ENCODE measurements at regions not wholly inside any gene's neighbourhood (a gene's known extent, or its start where the extent isn't known, plus 50 kb on each side); places are given as distances from the start of the nearest gene placed in this dataset.
A peak's percentile ranks its signal among the peaks of the same experiment; 100 is the strongest.

DNA sequence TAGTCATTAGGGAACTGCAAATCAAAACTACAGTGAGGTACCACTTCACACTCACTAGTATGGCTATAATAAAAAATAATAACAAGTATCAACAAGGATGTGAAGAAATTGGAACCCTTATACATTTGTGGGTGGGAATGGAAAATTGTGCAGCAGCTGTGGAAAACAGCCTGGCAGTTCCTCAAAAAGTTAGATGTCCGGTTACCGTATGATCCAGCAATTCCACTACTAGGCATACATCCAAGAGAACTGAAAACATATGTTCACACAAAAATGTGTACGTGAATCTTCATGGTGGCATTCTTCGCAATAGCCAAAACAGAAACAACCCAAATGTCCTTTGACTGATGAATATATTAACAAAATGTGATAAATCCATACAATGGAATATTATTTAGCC is 187.9 kb upstream of the LYSMD4 start:
- DNase-seq, result no peak

GRCh38 chr15:99918072-99918471 is 184.8 kb upstream of the LYSMD4 start:
- DNase-seq, result no peak

DNA sequence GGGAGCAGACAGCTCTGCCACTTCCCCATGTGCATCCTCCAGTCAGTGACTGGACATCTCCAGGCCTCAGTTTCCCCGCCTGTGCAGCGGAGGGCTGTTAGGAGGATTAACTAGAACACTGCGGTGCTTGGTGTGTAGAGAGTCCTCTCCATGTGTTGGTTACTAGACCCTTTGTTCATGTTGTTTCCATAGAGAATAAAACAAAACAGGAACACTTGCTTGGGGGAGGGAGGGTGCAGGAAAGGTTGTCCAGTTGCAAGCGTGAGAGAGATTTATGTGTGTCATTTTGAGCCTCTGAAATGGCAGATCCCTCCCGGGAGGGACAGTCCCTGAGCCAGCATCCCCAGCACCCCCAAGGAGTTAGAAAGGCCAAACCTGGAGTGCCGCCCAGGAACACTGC is 184.0 kb upstream of the LYSMD4 start:
- no peak for DNase-seq

DNA sequence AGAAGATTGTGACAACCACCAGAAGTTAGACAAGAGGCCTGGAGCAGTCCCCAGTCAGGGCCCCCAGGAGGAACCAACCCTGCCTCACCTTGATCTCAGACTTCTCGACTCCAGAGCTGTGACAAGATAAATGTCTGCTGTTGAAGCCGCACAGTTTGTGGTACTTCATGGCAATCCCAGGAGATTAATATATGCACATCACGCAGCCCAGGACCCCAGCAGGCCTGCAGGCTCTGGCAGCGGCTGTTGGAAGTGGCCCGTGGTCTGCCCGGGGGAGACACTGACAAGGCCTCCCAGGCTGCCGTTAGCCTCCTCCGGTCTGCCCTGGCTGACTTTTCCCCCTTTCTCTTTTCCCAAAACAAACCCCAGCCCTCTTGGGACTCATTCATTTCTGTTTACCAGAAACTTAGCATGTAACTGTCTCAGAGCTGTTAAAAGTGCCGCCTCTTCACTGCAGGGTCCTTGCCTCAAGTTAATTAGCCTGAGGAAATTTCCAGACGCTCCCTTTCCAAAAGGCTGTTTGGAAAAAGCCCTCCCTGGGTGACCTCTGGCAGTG is 183.5 kb upstream of the LYSMD4 start:
- no peak for DNase-seq

- no peak for DNase-seq
Observed at GRCh38 chr15:99914723-99915122, 181.5 kb upstream of the LYSMD4 start.

DNA sequence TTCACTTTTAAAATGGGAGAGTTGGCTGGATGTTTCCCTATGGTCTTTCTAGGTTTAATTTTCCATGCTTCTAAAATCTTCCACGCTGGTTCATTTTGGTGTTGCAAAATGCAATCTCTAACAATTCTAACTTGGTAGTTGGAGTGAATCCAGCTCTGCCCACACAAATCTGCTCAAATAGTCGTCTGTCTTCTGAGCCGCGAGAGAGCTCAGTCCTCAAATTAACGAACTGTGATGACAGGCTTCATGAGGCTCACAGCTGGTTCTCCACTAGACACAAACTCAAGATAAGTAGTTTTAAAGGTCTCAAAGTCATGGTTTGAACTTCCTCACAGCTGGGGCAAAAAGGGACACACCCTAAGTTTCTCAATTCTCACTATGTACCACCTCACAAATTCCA is 178.6 kb upstream of the LYSMD4 start:
- DNase-seq, result no peak

DNA sequence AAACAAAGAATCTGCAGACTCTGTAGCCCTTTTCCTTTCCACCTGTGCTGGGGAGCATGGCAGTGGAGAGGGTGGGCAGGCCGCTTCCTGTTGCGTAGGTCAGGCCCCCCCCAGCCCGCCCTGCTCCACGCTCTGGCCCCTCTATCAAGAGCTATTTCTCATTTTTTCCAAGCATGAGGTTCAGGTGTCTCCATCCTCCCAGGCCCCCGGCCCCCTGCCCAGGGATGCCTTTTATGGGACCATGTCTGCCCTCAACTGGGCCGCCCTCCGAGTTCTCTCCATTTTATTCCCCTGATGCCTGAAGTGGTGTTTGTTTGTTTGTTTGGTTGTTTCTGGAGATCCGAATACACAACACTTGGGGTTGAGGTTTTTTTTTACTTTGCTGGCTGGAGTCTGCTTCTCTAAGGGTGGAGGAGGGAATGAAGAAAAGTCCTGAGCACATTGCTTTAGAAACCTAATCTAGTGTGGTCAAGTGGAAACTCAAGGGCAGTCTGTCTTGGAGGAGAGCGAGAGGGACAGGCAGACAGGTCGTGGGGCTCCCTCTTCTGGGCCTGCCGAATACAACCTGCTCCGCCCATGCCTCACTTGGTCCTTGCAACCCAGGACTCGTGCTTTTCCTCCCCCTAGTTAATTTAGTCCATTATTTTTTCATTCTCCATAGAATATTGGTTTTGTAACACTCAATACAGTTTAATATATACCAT is 176.5 kb upstream of the LYSMD4 start:
- peak; percentile 59 for DNase-seq

DNA sequence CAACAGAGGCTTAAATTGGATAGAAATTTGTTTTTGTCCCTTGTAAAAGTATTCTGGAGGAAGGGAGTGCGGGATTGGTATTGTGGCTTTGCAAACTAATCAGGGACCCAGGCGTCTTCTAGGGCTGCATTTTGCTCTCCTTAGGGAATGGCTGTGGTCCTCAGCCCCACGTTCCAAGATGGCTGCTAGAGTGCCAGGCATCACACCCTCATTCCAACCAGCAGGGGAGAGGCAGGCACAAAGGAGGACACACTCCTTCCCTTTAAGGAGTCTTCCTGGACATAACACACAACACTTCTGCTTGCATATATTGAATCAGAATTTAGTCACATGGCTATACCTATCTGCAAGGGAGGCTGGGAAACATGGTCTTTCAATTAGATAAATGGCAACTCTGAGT is 174.5 kb upstream of the LYSMD4 start:
- no peak for DNase-seq

- DNase-seq, result peak; percentile 39
Observed at GRCh38 chr15:99906793-99907192, 173.6 kb upstream of the LYSMD4 start.

GRCh38 chr15:99906311-99906710 is 173.1 kb upstream of the LYSMD4 start:
- peak; percentile 88 for DNase-seq

- no peak for DNase-seq
Observed at GRCh38 chr15:99902248-99902928, 169.2 kb upstream of the LYSMD4 start.

GRCh38 chr15:99895956-99896311 is 162.7 kb upstream of the LYSMD4 start:
- no peak for DNase-seq

GRCh38 chr15:99895189-99895955 is 162.1 kb upstream of the LYSMD4 start:
- no peak for DNase-seq

DNA sequence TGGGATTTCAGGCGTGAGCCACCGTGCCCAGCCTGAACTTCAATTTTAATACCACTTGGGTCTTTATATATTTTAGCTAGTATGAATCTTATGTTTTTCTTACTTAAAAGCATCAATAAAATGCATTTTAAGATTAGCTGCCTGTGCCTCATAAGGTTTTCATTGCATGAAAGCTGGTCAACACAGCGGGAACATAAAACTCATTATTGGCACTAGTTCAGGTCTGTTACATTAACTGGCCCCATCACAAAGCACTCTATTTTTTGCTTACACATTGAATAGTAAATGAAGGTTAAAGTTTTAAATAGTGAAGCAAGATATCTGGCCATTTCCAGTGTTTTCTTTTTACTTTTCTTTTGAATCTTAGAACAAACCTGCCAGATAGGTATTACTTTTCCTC is 145.6 kb upstream of the LYSMD4 start:
- no peak for DNase-seq

DNA sequence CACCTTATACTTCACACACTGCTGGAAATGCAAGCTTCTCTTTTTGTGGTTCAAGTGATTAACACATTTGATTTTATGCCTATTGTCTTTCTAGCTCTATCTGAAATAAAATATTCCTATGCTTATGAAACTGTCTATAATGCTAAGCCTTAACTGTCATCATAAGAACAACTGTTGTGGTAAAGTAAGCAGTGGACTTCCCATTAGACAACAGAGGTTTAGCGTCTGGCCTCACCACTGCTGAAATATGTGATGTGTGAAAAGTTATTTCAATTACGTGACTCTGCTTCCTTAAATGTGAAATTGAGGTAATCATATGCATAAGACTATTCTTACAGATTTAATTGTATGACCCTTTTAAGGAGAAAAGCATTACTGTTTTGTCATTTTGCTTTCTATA is 140.2 kb upstream of the LYSMD4 start:
- no peak for DNase-seq

DNA sequence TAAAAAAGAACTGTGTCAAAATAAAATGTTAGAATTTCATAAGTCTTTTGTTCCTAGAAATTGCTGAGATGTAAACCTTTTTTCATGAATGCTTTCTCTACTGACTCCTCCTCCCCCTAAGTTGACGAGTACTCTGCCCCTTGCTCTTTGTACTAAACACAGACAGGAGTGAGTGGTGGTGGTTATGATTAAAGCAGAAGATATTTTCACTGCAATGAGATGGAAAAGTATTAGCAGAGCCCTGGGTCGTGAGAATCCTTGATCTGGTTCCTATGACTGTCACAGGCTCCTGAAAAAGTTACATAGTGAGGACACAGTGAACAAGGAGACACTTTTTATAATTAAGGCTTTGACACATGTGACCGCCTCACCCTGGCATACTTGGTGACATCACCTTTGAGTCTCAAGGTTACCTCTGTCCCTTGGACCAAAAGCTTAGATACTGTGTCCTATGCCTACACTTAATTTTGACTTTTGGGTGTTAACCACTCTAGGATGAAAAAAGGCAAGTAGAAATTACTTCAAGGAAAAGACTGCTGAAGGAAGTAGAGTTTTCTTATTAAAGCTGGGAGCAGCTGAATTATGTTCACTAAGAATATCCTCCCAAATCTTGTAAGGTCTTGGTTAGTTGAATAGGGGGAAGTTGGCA is 130.4 kb upstream of the LYSMD4 start:
- no peak for DNase-seq

DNA sequence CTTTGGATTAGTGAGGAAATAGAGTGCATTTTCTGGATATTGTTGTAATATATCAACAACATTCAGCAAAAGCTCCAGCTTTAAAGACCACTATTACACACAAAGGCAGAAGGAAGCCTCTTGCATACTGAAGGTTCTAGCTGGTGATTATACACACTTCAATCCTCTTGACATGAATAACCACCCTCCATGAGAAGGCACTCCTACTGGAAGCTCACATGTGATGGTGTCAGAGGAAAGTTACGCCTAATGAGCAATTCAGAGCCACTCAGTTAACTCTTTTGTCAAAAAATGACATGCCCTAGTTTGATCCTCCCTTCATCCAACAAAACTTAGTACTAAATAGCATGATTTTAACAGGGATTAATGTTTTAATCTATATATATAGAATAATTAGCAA is 124.6 kb upstream of the LYSMD4 start:
- peak; percentile 82 for DNase-seq

DNA sequence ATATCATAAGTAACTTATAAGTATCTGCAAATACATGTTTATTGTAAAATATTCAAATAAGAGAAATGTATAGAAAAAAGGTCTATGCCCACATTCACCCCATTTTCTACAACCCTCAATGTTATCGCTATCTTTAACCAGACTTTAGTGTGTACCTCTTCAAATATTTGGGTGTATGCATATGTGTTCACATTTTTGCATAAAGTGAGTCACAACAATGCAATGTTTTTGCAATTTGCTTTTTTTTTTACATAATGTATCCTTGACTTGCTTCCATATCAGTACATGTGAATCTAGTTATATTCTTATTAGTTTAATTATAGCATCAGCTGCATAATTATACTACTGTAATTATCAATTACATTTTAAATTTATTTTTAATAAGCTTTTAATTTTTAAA is 117.3 kb upstream of the LYSMD4 start:
- DNase-seq, result no peak

DNA sequence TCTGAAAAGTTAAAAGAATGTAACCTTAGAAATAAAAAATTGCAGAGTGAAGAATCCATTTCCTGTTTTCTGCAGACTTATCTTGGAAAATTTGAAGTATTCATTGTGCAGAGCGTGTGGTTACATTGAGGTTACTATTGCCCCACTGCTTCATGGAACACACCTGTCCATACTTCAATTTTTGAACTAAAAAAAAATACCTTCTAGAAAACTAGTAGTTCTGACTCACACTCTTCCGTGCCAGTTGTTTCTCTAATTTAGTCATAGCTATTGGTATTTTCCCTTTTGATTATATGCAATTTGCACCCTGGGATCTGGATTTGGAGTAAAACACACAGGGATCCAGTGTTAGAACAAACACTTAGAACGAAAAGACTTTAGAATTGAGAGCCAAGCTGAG is 111.8 kb upstream of the LYSMD4 start:
- DNase-seq, result no peak

- no peak for DNase-seq
Observed at GRCh38 chr15:99844150-99844549, 110.9 kb upstream of the LYSMD4 start.

DNA sequence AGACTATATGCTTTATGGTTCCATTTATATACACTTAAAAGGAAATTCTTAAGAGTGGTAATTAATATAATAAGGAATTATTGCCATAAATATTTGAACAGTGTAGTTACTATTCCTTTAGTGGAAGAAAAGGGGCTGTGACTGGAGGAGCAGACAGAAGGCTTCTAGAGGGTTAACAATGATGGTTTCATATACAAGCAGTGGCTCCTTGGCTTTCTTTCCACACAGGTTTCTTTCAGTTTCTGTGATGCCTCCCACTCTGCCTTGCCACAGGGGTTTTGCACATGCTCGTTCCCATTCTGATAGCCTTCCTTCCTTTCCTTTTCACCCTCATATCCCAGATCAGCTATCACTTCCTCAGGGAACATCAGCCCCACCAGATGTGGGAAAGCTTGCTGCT is 108.8 kb upstream of the LYSMD4 start:
- DNase-seq, result no peak

DNA sequence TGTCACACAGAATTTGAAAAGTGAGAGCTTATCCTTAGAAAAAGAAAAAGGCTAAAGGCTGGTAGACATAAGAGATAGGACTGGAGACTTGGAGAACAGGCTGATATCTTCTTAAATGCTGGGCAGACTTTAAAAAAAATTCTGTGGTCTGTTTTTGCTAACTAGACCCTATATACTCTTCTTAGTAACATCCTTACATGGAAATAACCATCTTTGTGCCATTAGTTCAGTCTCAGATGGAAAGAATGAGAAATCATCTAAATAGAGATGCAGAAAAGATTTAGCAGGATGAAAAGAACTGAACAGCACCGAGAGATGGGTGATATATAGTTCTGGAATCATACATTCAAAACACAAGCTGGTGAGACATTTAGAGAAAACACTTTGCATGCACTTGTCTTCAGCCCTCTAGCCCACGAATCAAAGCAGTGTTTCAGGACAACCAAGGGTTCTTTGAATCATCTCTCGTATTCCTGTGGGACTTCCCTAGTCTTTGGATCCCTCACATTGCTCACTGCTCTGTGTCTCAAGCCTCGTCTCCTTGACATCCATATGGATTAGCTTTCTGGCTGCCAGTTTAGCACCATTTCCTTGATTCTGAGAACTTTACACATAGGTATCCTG is 93.0 kb upstream of the LYSMD4 start:
- no peak for DNase-seq

DNA sequence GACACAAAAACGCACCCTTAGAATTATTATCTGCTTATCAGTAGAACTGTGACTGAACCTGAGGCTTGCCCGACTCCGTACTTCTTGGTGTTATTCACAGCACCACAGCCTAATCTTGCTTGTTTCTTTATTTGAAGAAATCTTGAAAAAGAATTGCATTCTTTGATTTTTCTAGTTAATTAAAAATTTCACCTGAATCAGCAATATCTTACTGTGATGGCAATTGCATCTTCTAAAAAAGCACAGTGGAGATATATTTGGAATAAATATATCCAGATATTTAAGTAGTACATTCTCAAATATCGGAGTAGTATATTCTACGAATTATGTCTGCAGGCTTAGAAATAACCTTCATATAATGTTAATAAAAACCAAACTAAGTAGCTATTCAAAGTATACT is 90.1 kb upstream of the LYSMD4 start:
- DNase-seq, result no peak

Measured in eye (tissue), 1 donor.